ENCODE measurements at regions not wholly inside any gene's neighbourhood (a gene's known extent, or its start where the extent isn't known, plus 50 kb on each side); places are given as distances from the start of the nearest gene placed in this dataset.

- TF ChIP-seq CTCF (IDR thresholded peaks at IDR 0.05; ENCODE audit: unreplicated experiment) = no peak
- no peak overlapping the region for H3K4me3 Mint-ChIP-seq (ENCODE audit: low read depth, unreplicated experiment)
- H3K9me3 Mint-ChIP-seq (ENCODE audit: low read depth, unreplicated experiment) = peaks cover 6% of the 10 kb centered on the region
- DNase-seq = no peak
- H3K36me3 Mint-ChIP-seq (ENCODE audit: insufficient read depth, unreplicated experiment) = no peaks in the 10 kb centered on the region
- CTCF ChIA-PET = no interaction called here
- no peaks in the 10 kb centered on the region for H3K4me1 Mint-ChIP-seq (ENCODE audit: low read depth, unreplicated experiment)
- H3K27me3 Mint-ChIP-seq (ENCODE audit: unreplicated experiment) = no peaks in the 10 kb centered on the region
- BruUV-seq (replicated peaks) = no TSS peak
- intact Hi-C loops (cut with micrococcal nuclease; ENCODE audit: unreplicated experiment) = no loop called here
- H3K27ac Mint-ChIP-seq (ENCODE audit: unreplicated experiment) = no peak overlapping the region
Observed at GRCh38 chrX:5233830-5234229, 994.8 kb downstream of the NLGN4X start.

DNA sequence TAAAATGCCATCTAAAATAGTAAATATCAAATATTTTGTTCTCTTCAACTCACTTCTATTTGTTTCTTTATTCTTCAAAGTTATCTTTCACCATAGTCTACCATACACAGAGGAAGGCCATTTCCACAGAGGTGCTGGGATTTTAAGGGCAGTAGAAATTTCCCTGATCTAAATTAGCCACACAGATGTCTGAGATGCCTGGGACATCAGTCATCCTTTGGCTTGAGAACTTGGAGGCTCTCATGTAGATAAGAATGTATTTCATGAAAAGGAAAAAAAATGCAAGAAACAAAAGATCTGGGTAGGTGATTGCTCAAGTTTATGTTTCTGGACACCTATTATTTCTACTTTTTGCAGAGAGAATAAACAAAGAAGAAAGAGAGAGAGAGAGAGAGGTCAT lies 1008.2 kb downstream of the NLGN4X start:
- Mint-ChIP-seq H3K27ac (ENCODE audit: unreplicated experiment) (no peak overlapping the region), H3K9me3 (ENCODE audit: low read depth, unreplicated experiment) (peaks cover 10% of the 10 kb centered on the region), H3K4me3 (ENCODE audit: low read depth, unreplicated experiment) (no peak overlapping the region), H3K36me3 (ENCODE audit: insufficient read depth, unreplicated experiment) (no peaks in the 10 kb centered on the region), H3K4me1 (ENCODE audit: low read depth, unreplicated experiment) (no peaks in the 10 kb centered on the region), H3K27me3 (ENCODE audit: unreplicated experiment) (no peaks in the 10 kb centered on the region)
- intact Hi-C loops (cut with micrococcal nuclease; ENCODE audit: unreplicated experiment) = no loop called here
- CTCF ChIA-PET = no interaction called here
- no peak for DNase-seq
- no peak for TF ChIP-seq CTCF (IDR thresholded peaks at IDR 0.05; ENCODE audit: unreplicated experiment)
- BruUV-seq (replicated peaks) = no TSS peak

DNA sequence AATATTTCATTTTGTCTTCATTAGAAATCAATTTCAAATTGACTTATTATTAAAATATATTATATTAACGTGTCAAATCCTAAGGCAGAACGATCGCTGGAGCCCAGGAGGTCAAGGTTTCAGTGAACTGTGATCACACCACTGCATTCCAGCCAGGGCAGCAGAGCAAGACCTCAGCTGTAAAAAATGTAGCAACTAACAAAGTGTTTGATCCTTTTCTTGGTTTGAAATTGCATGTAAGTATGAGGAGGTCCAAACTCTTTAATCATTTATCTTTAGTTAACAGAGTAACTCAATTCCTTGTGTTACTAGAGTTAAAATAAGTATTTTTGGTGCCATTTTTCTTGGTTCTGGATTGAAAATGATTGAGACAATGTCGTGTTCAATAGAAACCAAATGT lies 1033.9 kb downstream of the NLGN4X start:
- Mint-ChIP-seq H3K4me1 (ENCODE audit: low read depth, unreplicated experiment) (no peaks in the 10 kb centered on the region), H3K36me3 (ENCODE audit: insufficient read depth, unreplicated experiment) (no peaks in the 10 kb centered on the region), H3K27me3 (ENCODE audit: unreplicated experiment) (no peaks in the 10 kb centered on the region), H3K27ac (ENCODE audit: unreplicated experiment) (no peak overlapping the region), H3K9me3 (ENCODE audit: low read depth, unreplicated experiment) (no peaks in the 10 kb centered on the region), H3K4me3 (ENCODE audit: low read depth, unreplicated experiment) (no peak overlapping the region)
- CTCF ChIA-PET = no interaction called here
- no peak for DNase-seq
- TF ChIP-seq CTCF (IDR thresholded peaks at IDR 0.05; ENCODE audit: unreplicated experiment) = no peak
- intact Hi-C loops (cut with micrococcal nuclease; ENCODE audit: unreplicated experiment) = no loop called here
- no TSS peak for BruUV-seq (replicated peaks)

DNA sequence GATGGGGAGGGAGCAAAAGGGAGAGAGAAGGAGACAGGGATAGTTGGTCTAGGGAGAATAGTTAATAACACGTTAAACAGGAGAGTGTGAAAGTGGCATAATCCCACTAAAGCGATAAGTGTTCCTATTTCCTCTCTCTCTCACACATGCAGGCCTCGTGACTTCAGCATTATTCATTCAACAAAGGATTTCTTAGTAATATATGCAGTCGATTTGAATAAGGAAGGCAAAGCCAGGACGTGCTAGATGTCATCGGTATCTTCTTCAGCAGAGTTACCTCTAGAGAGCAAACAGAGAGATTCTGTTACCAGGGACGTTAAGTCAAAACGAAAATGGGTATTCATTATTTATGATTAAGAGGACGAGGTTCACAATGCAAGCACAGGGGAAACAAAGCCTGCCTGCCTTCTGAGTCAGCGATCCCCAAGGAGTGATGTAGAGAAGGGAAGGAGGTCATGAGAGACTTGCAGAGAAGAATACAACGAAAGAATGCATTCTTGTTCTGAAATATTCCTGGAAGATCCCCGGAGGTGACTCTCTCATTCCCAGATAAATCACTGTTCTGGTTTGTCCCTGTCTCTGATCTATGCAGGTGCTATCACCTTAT lies 1048.4 kb downstream of the NLGN4X start:
- peaks cover 16% of the 10 kb centered on the region for H3K4me1 Mint-ChIP-seq (ENCODE audit: low read depth, unreplicated experiment)
- H3K27me3 Mint-ChIP-seq (ENCODE audit: unreplicated experiment) = no peaks in the 10 kb centered on the region
- BruUV-seq (replicated peaks) = no TSS peak
- no peaks in the 10 kb centered on the region for H3K36me3 Mint-ChIP-seq (ENCODE audit: insufficient read depth, unreplicated experiment)
- no peak for TF ChIP-seq CTCF (IDR thresholded peaks at IDR 0.05; ENCODE audit: unreplicated experiment)
- H3K9me3 Mint-ChIP-seq (ENCODE audit: low read depth, unreplicated experiment) = peaks cover 3% of the 10 kb centered on the region
- CTCF ChIA-PET = no interaction called here
- peak overlapping the region; percentile 24 for H3K4me3 Mint-ChIP-seq (ENCODE audit: low read depth, unreplicated experiment)
- intact Hi-C loops (cut with micrococcal nuclease; ENCODE audit: unreplicated experiment) = no loop called here
- no peak for DNase-seq
- H3K27ac Mint-ChIP-seq (ENCODE audit: unreplicated experiment) = no peak overlapping the region

All from Calu3 (cell line).